Activated CD4-positive, alpha-beta T cell treated with anti-CD3 and anti-CD28 coated beads, Interleukin-2, amount 50 U/mL, for 48 hours (primary cell): ENCODE measurements at regions not wholly inside any gene's neighbourhood (a gene's known extent, or its start where the extent isn't known, plus 50 kb on each side); places are given as distances from the start of the nearest gene placed in this dataset.

Experiments
- DNase-seq, 2 experiments: peaks; one replicate each; pipeline ENCODE4 v3.0.0-alpha.2; 2020

DNA sequence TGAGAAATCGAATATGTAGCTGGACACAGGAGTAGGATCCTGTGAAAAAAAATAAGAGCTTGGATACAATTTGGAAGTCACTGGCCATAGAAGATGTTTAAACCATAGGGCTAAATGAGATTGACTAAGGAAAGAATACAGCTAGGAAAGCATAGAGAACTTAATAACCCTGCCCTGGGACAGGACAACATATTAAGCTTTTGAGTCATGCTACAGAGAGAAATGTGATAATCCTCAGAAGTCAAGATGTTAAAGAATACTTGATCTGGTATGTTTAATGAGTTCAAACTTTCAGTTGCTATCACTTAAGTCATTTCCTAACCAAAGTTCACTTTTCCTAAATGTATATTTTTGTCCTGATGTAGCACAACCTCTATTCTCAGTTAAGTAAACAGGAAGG, 154.6 kb upstream of the TSHZ2 start:
- no peak for DNase-seq

DNA sequence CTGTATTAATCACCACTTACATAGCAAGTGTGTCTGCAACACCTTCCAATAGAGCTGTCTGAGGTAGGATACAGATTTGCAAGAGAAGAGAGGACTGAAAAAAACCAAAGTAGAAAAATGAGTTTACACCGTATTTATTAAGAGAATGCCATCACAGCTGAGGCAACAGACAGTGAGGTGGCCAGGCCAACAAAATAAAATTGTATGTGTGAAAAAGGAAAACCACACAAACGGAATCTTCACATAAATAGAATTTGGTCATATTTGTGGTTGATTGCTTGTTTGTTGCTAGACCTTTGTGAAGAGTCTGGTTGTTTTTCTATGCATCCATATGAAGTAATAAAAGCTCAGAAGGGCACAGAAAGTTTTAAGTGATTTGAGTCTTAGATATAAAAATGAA, 157.8 kb upstream of the TSHZ2 start:
- no peak for DNase-seq

DNA sequence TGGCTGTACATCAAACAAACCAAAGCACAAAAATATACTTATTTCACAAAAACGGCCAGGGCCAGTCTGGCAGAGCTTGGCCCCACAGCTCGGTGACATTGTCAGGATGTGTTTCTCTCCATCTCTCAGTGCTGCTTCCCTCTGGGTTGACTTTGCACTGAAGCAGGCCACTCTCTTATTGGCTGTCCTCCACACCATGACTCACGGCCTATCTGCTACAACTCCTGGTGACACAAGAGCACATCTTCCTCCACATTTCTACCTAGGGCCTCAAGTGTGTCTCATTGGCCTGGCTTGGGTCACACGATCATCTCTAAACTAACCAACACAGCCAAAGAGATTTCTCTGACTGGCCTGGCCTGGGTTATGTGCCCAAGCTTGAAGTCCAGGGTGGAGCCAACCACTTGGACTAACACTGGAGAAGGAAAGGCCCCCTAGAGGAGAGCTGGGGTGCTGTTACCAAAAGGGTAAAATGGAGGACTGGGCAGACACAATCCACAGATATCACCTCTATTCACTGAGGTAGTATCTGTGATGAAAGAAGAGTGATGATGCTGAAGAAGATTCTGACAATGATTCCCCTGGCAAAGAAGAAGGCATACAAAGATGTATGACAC, 159.8 kb upstream of the TSHZ2 start:
- DNase-seq: peak in 1 of 2 experiments; percentile 3

DNA sequence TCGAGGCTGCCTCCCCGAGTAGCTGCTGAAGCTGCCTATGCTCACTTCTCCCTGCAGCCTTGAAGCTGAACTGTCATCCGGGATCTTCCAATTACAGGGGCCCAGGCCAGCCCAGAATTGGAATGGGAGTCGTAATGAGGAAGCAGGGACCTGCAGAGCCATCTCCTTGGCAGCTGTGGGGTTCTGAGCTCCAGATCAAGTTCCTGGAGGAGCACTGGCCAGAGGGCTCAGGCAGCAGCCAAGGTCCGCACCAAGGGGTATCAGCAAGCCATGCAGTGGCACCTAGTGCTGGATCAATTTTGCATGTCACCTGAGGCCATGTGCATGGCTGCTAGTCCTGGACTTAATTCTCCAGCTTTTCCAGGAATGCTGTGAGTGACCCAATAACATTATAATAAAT, 163.2 kb upstream of the TSHZ2 start:
- DNase-seq: no peak

DNA sequence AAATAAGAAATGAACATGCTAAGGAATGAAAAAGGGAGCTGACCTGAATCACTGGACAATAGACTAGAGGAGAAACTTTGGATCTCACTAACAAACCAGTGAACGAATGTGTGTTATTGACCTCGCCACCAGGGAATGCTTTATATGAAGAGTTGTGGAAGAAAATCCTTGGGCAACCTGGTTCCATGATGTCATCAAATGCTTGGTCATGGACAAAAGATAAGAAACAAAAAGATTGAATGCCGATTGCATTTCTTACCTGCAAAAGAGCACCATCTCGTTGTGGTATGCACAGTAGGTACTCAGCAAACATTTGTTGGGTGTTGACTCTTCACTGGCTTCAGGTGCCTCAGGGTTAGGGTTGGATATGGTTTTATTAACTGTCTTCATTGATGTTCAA, 165.2 kb upstream of the TSHZ2 start:
- no peak for DNase-seq

DNA sequence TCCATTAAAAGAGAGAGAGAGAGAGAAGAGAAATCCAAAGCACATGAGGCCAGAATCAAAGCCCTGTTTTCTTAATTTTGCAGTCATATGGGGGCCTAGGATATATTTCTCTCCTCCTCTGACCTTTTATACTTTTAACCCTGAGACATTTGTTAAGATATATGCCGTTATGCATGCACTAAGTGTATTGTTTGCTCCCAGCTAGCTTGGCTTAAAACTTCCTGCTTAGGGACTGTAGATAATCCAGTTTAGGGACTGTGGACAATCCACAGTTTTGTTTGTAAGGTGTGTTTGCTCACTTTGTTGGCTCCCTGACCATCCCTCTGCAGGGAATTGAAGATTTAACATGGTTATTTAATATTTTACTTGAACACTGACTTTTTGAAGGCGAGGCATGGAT, 166.3 kb upstream of the TSHZ2 start:
- DNase-seq: no peak

DNA sequence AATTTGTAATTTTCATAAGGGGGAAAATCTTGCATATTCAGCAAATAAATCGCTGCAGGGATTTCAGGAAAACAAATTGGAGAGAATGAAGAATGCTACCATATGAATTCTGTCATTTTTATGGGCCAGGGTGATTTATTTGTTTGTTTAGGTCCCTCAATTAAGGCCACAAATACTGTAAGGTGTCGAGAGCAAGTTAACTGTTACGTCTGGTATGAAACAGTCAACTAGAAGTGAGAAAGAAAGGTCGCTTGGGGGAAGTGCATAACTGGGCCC, 166.9 kb upstream of the TSHZ2 start:
- no peak for DNase-seq

DNA sequence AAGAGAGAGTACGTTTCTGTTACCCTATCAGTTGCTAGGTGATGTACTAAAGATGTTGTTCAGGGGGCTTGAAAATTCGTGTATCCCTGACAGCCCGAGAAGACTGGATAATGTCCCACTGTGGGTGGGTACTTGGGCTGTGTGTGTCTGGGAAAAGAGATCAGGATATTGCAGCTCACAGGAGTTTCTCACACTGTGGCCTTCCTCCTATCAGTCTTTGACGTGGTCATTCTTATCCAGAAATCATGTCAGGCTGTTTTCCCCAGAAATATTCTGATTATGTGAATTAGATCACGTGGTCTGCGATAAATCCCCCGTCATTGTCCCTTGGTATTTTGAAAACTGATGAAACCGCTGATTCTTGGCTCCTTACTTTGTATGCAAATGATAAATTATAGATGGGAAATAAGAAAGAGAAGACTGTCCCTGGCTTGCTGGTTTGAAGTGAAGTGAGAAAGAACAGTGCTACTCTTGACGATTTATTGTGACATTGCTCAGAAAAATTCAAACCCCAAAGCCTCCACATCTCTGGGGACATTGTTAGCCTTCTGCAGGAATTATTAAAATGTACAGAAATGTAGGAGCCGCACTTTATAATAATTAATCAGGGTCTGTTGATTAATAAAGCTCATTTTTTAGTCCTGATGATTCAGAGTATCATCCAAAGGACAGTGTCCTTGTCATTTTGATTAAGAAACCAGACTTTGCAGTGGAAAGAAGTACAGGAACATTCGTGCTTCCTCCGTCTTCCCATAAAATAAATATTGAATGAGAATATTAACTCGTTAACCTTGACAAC, 167.5 kb upstream of the TSHZ2 start:
- DNase-seq: no peak

DNA sequence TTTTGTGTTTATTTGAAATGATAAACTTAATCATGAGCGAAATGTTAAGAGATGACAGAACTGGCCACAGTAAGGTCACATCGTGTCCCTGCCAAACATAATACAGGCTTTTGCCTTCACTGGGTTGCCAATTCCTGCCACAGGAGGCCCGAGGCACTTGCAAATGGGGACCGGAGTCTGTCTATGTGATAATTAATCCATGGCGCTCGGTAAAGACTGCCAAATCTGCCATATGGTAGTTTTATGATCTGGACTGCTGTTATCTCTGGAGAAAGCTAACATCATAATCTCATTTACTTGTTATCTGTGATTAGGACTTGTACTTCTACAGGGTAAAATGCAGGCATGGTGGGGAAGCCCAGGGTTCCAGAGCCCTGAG, 170.5 kb upstream of the TSHZ2 start:
- no peak for DNase-seq

DNA sequence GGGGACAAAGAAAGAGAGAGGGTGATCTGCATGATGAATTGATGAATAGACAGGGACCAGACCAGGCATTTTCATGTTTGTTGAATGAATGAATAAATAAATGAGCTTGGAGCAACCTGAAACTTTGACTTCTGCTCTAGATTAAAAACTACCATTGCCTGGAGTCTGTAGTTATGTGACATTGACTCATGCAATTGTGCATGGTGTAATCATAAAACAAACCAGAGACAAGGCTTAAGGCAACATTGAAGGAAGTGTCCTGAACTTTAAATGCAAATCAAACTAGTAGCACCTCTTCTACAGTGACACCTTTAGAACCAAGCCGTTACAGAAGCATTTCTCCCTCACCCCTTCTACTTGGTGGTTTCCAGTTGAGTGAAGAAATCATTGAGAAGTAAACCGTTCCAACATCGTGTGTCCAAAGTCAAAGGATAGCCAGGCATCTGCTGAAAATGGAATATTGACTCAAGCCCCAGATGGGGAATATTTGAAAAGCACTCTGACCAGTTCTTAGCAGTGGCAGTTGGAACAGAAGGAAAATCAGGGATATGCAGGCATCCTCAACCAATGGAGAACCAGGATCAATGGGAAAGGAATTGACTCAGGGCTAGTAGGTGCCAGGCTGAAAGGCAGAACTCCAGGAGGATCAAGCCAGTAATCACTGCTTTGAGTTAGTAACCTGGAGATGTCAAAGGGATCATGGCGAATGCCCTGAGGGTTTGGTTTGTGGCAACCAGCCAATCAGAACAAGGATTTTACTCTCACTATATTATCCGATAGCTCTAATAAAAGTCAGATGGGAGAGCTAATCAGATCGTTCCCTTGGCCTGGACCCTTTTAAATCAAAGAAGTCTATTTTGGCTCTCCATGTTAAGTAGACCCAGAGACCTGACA, 171.2 kb upstream of the TSHZ2 start:
- no peak for DNase-seq

DNA sequence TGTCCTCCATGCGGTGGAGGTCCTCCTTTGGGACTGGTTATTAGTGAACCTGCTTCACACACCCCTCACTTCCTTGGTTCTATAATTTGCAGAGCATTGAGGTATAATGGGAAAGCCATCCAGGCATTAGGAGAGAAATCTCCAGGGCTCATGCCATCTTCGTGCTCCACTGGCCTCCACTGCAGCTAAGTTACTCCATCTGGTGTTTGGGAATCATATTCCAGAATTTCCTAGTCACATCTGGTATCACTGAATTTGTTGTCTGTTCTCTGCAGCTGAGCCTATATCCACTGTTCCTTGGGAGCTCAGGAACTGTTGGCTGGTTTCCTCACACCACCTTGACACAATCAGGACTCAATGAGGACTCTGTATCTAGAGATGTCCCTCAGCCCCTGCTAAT, 173.0 kb upstream of the TSHZ2 start:
- no peak for DNase-seq

DNA sequence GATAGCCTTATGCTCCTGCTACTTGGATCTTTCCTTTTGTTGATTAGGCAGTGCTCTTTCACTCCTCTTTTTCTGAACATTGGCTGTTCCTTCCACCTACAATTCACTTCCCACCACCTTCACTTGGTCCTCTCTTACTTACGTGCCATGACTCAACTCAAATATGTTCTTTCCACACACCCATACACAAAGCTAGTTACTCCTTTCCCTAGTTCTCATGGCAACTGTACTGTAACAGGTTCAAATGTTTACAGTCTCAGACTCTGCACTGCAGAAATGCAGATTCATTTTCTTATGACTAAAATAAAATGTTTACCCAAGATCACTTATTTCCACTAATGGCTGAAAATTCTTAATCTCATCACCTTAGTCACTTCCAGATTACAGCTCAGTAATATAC, 174.0 kb upstream of the TSHZ2 start:
- DNase-seq: no peak

DNA sequence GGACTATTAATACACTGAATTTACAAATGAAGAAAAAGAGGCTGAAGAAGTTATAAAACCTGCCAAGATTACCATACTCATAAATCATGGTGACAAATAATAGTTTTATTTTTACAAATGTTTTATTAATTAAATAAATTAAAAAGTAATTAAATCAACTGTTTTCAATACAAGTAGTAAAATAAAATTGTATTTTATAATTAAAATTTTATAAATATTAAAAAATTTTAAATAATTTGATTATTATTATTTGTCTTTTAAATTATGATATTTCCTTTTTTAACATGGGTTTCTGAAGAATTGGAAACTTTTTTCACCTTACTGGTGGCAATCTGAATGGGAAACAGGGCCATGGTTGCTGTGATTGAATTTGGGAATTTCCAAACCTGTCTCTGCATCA, 177.3 kb upstream of the TSHZ2 start:
- no peak for DNase-seq

DNA sequence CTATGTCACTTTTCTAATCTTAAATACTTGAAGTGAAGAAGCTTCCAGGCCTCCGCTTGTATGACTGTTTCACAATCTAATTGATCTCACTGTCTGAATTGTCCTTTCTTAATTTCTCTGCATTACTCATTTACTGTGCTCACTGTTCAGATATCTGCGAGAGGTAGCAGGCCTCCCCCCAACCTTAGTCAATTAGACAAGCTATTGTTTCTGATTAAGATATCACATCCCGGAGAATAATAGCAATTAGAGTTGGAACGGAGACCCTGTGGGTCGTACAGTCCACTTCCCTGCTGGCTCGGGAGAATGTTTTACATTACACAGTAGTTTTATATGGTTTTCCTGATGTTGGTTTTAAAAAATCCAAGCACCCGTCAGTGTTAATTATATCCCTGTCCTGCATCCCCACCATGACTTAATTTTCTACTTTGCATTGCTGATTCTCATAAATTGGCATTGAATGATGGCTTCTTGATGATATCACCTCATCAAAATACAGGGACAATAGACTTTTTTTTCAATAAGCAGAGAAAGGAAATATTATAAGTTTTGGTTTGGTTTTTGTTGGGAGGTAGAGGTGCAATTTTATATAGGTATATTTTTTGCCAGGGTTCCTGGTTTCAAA, 178.7 kb upstream of the TSHZ2 start:
- DNase-seq: no peak

DNA sequence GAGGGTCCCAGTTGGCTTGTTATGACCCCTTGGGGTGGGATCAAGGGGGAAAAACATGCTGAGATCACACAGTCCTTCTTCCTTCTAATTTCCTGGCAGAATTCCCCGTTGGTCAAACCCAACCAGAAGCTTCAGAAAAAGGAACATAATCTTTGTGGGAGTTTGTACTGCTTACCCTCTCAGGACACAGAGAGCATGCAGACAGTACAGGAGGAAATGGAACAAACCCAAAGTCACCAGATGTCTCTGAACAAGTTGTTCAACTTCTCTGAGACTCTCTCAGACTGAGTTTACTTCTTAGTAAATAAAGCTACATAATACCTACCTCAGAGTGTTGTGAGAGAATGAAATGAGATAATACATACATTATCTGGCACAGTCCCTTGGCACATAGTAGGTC, 181.1 kb upstream of the TSHZ2 start:
- DNase-seq: no peak

DNA sequence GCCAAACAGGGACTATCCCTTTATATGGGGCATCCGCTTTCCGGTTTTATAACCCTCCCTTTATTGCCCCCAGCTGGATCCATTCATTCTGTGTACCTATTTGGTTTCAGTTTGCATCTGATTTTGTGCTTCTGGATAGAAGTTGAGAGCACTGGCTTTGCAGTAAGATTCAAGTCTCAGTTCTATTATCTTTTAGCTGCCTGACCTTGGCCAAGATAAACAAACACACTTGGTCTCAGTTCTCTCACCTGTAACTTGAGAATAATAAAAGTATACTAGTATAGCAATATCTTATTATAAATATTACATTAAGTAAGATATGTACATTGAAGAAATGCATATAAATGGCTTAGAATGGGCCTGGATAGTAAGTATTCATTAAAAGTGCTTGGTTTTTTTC, 182.4 kb upstream of the TSHZ2 start:
- no peak for DNase-seq

DNA sequence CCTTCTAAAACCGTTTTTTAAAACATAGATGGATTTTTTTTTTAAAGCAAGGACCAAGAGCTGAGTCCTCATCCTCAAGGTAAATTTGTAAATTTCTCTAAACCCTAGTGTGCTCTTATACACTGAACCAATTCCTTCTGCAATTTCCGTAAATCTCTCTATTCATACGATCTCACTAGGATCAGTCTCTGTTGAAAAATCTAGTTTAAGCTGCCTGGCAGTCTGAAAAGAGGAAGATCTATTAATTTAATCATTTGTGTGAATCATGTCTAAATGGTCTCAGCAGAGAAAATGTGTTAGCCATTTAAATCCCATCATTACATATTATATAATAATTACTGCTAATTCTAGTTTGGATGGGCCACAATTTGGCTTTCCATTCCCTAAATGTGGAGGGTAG, 184.2 kb upstream of the TSHZ2 start:
- no peak for DNase-seq

DNA sequence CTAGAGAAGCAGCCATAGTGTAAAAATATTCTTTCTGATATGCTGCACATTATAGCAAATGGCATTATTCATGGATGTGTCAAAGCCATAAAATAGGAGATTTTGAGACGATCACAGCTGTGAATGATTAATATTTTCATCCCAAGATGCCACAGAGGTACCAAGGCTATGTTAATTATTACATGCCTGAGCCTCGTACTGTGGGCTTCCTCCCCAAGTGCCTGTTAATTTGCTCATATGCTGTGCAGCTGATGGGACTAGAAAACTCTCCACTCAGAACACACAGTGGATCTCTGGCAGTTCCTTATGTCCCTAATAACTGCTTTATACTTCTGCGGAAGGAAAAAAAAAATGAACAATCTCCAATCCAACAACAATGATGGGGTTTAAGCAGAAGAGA, 184.9 kb upstream of the TSHZ2 start:
- no peak for DNase-seq

DNA sequence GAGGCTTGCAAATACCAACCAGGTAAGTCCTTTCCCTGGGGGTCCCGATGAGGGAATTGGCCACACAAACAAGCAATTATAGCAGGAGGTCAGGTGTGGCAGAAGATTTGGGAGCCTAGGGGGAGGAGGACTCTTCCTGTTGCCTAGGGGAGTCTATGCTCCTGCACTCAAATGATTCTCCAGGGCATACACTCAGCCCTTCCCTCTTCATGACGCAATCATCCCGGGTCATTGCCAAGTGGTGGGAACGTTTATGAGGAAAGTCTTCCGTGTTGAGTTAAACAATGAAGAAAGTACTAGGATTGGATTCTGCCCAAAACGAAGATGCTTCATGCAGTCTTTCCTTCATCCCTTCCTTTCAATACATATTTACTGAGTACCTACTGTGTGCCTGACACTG, 186.5 kb upstream of the TSHZ2 start:
- no peak for DNase-seq

DNA sequence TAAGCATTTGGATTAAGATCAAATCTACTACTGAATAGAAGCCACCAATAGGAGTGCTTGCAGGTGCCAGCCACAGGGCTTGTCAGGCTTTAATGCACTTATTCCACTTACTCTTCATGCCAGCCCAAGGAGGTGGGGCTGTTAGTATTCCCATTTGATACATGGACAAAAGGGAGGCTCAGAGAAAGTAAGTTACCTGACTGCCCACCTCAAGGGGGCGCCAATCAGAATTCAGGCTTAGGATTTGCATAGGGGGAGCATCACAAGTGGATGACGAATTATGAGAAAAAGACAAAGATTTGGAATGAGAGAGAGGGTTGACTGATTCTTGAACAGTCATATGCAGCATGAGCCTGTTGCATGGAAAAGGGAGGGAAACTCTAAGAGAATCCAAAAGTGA, 188.4 kb upstream of the TSHZ2 start:
- DNase-seq: peak; percentile 43 to 58

DNA sequence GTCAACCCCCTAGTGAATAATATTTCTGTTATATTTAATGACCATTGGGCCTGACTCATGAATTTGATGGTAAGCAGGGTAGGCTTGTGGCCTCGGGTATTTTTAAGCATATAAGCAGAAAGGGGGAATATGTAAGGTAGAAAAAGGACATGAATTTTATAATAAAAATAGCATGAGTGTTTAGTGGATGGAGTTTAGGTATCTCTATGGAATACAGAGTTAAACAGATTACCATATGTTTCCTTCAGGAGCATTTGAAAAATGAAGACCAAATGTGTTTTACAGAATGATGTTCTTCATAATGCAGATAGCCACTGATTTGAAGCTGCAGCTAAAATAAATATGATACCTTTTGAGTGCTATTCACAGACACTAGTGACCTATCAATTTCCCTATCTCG, 191.7 kb upstream of the TSHZ2 start:
- DNase-seq: no peak

DNA sequence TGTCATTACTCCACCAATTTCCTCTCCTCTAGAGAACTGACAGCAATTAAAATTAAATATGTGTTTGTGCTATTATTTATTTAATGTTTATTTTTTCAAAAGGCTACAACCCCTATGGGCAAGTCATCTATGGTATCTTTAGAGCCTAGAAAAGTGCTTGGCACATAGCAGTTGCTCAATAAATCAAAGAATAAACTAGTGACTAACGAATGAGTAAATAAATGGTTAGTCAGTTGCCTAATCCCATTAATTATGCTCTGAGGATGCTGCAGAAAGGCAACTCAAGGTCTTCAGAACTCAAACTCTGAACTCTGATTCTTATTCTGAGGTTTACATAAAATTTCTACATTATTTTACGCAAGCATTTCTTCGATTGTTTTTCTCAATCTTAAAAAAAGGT, 193.0 kb upstream of the TSHZ2 start:
- no peak for DNase-seq

DNA sequence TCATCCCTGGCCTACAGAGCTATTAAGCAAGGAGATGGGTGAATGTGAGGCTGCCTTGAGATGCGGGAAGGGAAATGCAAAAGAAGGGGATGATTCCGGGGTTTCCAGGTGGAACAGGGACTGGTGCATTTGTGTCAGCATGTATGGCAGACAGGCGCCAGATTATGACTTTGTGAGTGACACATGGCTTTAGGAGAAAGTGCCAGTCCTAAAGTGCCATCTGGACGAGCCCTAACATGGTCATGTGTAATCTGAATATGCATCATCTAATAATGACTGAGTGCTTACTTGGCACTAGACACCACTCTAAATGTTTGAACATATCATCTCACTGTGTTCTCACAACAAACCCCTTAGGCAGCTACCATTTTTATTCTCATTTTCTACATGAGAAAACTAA, 195.0 kb upstream of the TSHZ2 start:
- DNase-seq: no peak

DNA sequence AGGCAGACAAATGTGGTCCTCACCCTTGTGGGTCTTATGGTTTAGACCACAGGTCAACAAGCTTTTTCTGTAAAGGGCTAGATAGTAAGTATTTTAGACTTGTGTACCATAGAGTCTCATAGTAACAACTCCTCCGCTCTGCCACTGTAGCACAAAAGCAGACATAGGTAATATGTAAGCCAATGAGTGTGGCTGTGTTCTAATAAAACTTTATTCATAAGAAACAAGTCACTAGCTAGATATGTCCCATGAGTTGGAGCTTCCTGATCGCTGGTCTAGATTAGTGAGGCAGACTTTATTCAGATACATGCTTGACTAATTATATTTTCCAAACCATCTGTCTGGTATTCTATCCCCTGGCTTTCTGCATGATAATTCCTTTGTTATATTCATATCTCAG, 196.4 kb upstream of the TSHZ2 start:
- DNase-seq: no peak
